A673 (cell line): ENCODE measurements at regions not wholly inside any gene's neighbourhood (a gene's known extent, or its start where the extent isn't known, plus 50 kb on each side); places are given as distances from the start of the nearest gene placed in this dataset.

ENCODE experiments used
- BruUV-seq: library from RNA; stranded (reverse); fragments of 400-500 nt; replicated peaks from 2 replicates; lab custom pipeline; 2021; lab: Mats Ljungman, UMichigan
- CTCF ChIA-PET: fragments of 300-600 bp; sonication (Branson Sonifier 250); formaldehyde crosslinking; loops from one replicate; lab custom pipeline; 2022; ENCODE audit warnings: antibody characterized with exemption; lab: Charles Lee
- POLR2A ChIA-PET: fragments of 300-600 bp; sonication (Branson Sonifier 250); formaldehyde crosslinking; loops from one replicate; lab custom pipeline; 2022; ENCODE audit warnings: antibody characterized with exemption; ENCODE audit not compliant: low non-redundant PET; lab: Charles Lee
- DNase-seq: peaks from one replicate; pipeline ENCODE4 v3.0.0-alpha.2; 2015; ENCODE audit warnings: low spot score
- H3K27ac ChIP-seq: fragments of 200-600 bp; sonication (generic); 2 replicates; pipeline ENCODE4 v1.5.1; 2016; ENCODE audit warnings: mixed run types, low read depth, mild to moderate bottlenecking, mixed read lengths, antibody characterized with exemption, low read length; ENCODE audit not compliant: poor library complexity, severe bottlenecking
- H3K27me3 ChIP-seq: fragments of 200-600 bp; sonication (generic); replicated peaks from 2 replicates; pipeline ENCODE4 v1.6.1; 2017; ENCODE audit warnings: mixed run types, low read depth, mild to moderate bottlenecking, mixed read lengths, antibody characterized with exemption, low read length; ENCODE audit not compliant: insufficient read depth, poor library complexity
- H3K36me3 ChIP-seq: fragments of 200-600 bp; sonication (generic); 2 replicates; pipeline ENCODE4 v1.6.1; 2016; ENCODE audit warnings: mixed run types, mild to moderate bottlenecking, mixed read lengths, antibody characterized with exemption, low read length; ENCODE audit not compliant: insufficient read depth, poor library complexity, severe bottlenecking
- H3K4me1 ChIP-seq: fragments of 200-600 bp; sonication (generic); 2 replicates; pipeline ENCODE4 v1.6.1; 2017; ENCODE audit warnings: mixed run types, mild to moderate bottlenecking, mixed read lengths, antibody characterized with exemption, low read length; ENCODE audit not compliant: insufficient read depth, poor library complexity, severe bottlenecking
- H3K4me3 ChIP-seq: fragments of 200-600 bp; sonication (generic); 2 replicates; pipeline ENCODE4 v1.5.1; 2016; ENCODE audit warnings: low read depth, mixed run types, mild to moderate bottlenecking, mixed read lengths, low read length; ENCODE audit not compliant: poor library complexity, severe bottlenecking
- H3K9me3 ChIP-seq: fragments of 200-600 bp; sonication (generic); 2 replicates; pipeline ENCODE4 v1.6.1; 2016; ENCODE audit warnings: mixed run types, low read depth, mild to moderate bottlenecking, mixed read lengths, antibody characterized with exemption, low read length; ENCODE audit not compliant: poor library complexity, severe bottlenecking
- CTCF ChIP-seq: fragments of 300-800, 200-600 bp; sonication (generic); conservative IDR thresholded peaks from 2 replicates; pipeline ENCODE4 v1.5.1; 2017; ENCODE audit warnings: low read depth, mild to moderate bottlenecking, antibody characterized with exemption, low read length, moderate library complexity, mixed read lengths
- EZH2 ChIP-seq: fragments of 200-600 bp; sonication (generic); IDR thresholded peaks from 2 replicates; pipeline ENCODE4 v1.6.1; 2017; ENCODE audit warnings: borderline replicate concordance, low read depth, mild to moderate bottlenecking, mixed read lengths, antibody characterized with exemption, low read length; ENCODE audit not compliant: poor library complexity, severe bottlenecking
- intact Hi-C: fragments of 100-400 bp; cut with micrococcal nuclease; formaldehyde crosslinking; loops from one replicate; pipeline ENCODE4 v1.10.0; 2022; ENCODE audit not compliant: unreplicated experiment

- no TSS peak for BruUV-seq
- Histone ChIP-seq H3K27me3 (no peaks in the 10 kb centered on the region), H3K36me3 (no peaks in the 10 kb centered on the region), H3K4me1 (no peaks in the 10 kb centered on the region), H3K9me3 (peaks cover 5% of the 10 kb centered on the region), H3K27ac (no peak overlapping the region), H3K4me3 (no peak overlapping the region)
- no peak for DNase-seq
- intact Hi-C loops: no loop called here
- TF ChIP-seq EZH2 (no peak), CTCF (no peak)
- CTCF ChIA-PET: no interaction called here
- POLR2A ChIA-PET: no interaction called here
Measured at GRCh38 chr1:219724440-219724839, 111.5 kb upstream of the ZC3H11B start.

DNA sequence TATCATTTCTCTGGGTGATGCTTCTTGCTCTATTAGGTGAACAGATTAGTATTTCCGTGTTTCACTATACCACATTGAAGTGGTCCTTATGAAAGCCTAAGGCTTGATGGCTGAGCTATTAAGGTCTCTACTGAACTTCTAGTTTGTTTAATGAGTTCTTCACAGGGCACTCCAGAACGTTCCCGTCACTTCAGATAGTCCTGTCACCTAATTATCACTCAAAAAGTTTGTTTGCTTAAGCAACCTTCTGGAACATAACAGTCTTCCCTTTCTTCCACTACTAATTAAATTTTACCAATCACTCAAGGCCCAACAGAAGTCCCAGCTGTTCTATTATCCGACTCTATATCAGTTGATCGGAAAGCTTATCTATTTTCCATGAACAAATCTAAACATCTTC is 104.6 kb upstream of the ZC3H11B start:
- no TSS peak for BruUV-seq
- Histone ChIP-seq H3K27ac (no peak overlapping the region), H3K4me3 (no peak overlapping the region), H3K36me3 (no peaks in the 10 kb centered on the region), H3K9me3 (no peaks in the 10 kb centered on the region), H3K27me3 (peaks cover 16% of the 10 kb centered on the region), H3K4me1 (no peaks in the 10 kb centered on the region)
- ChIA-PET POLR2A (no interaction called here), CTCF (no interaction called here)
- intact Hi-C loops: no loop called here
- DNase-seq: no peak
- TF ChIP-seq CTCF (no peak), EZH2 (no peak)

DNA sequence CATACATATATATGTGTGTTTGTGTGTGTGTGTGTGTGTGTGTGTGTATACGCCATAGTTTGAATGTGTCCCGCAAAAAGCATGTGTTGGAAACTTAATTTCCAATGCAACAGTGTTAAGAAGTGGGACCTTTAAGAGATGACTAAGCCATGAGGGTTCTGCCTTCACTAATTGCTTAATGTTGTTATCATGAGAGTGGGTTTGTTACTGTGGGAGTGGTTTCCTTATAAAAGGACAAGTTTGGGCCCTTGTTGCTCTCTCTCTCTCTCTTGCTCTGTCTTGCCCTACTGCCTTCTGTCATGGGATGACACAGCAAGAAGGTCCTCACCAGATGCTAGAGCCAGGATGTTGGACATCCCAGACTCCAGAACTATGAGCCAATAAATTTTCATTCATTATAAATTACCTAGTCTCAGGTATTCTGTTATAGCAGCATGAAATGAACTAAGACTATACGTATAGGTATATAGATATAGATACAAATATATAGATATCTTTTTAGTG is 103.8 kb upstream of the ZC3H11B start:
- Histone ChIP-seq H3K27me3 (peaks cover 16% of the 10 kb centered on the region), H3K4me1 (no peaks in the 10 kb centered on the region), H3K27ac (no peak overlapping the region), H3K36me3 (no peaks in the 10 kb centered on the region), H3K9me3 (no peaks in the 10 kb centered on the region), H3K4me3 (no peak overlapping the region)
- ChIA-PET CTCF (no interaction called here), POLR2A (no interaction called here)
- intact Hi-C loops: no loop called here
- no peak for DNase-seq
- no TSS peak for BruUV-seq
- no peak for TF ChIP-seq EZH2
- TF ChIP-seq CTCF: no peak
